H1 (cell line): ENCODE measurements at regions not wholly inside any gene's neighbourhood (a gene's known extent, or its start where the extent isn't known, plus 50 kb on each side); places are given as distances from the start of the nearest gene placed in this dataset.

Source experiments
- ATF2 ChIP-seq: IDR thresholded peaks from 2 replicates; pipeline ENCODE4 v1.6.1; 2012; ENCODE audit warnings: low read length, inconsistent platforms
- ATF3 ChIP-seq: IDR thresholded peaks from 2 replicates; pipeline ENCODE4 v1.6.1; 2011; ENCODE audit warnings: low read depth, mild to moderate bottlenecking, low read length; ENCODE audit not compliant: insufficient read depth
- CTCF ChIP-seq, 3 experiments: IDR thresholded peaks; 1 replicate in 2 of 3; 2 replicates in 1 of 3; pipeline versions ENCODE4 v1.5.1 to v1.6.1; 2011; ENCODE audit warnings: low read length in 3 of 3, mild to moderate bottlenecking in 3 of 3, inconsistent platforms in 2 of 3, low read depth in 1 of 3, moderate library complexity in 1 of 3; ENCODE audit not compliant: insufficient read depth in 1 of 3; ENCODE audit errors: control extremely low read depth in 1 of 3
- E2F6 ChIP-seq: IDR thresholded peaks from 2 replicates; pipeline ENCODE4 v1.6.1; 2012; ENCODE audit warnings: inconsistent platforms
- MAFK ChIP-seq: IDR thresholded peaks from 2 replicates; pipeline ENCODE4 v1.6.1; 2012; ENCODE audit warnings: low read depth, mild to moderate bottlenecking, improper control_type of control experiment, low read length
- SIRT6 ChIP-seq: IDR thresholded peaks from one replicate; pipeline ENCODE4 v1.7.1; 2012; ENCODE audit warnings: low read length, inconsistent platforms
- TAF7 ChIP-seq: optimal IDR thresholded peaks from 2 replicates; pipeline ENCODE3; 2011; ENCODE audit warnings: low read depth, mild to moderate bottlenecking, inconsistent platforms, low read length, moderate library complexity, borderline replicate concordance

- TF ChIP-seq E2F6 (no peak), CTCF (IDR thresholded peaks at IDR 0.05; ENCODE audit: control extremely low read depth in 1 of 3, insufficient read depth in 1 of 3, low read depth in 1 of 3, low read length in 3 of 3) (no peak), TAF7 (no peak), MAFK (no peak), ATF3 (no peak), ATF2 (no peak), SIRT6 (no peak)
Observed at GRCh38 chr14:101508196-101508947, 52.9 kb upstream of the DIO3 start (continued).
